Keratinocyte (primary cell): ENCODE measurements at regions not wholly inside any gene's neighbourhood (a gene's known extent, or its start where the extent isn't known, plus 50 kb on each side); places are given as distances from the start of the nearest gene placed in this dataset.

ENCODE experiments used
- DNase-seq: peaks from one replicate; pipeline ENCODE4 v3.0.0-alpha.2; 2011; ENCODE audit warnings: low read depth, missing footprints, low spot score
- FAIRE-seq: peaks from 2 replicates; lab custom pipeline; 2011; peaks lifted over from hg19 to GRCh38; lab: Jason Lieb, UNC
- H2AFZ ChIP-seq: 2 replicates; pipeline ENCODE4 v1.6.0; 2012; ENCODE audit warnings: low read length, control low read depth, inconsistent platforms; ENCODE audit not compliant: control insufficient read depth
- H3K27ac ChIP-seq: 2 replicates; pipeline ENCODE4 v1.5.1; 2011; ENCODE audit warnings: low read length; ENCODE audit not compliant: control insufficient read depth, insufficient read depth
- H3K27me3 ChIP-seq: 3 replicates; pipeline ENCODE4 v1.6.0; 2011; ENCODE audit warnings: low read length; ENCODE audit not compliant: control insufficient read depth, insufficient read depth; ENCODE audit errors: extremely low read depth
- H3K36me3 ChIP-seq, 2 experiments: 2 replicates in 1 of 2; 3 replicates in 1 of 2; pipeline ENCODE4 v1.5.1; 2011; ENCODE audit warnings: low read length in 2 of 2, mild to moderate bottlenecking in 1 of 2; ENCODE audit not compliant: control insufficient read depth in 2 of 2, insufficient read depth in 2 of 2; ENCODE audit errors: extremely low read depth in 1 of 2
- H3K4me1 ChIP-seq: 3 replicates; pipeline ENCODE4 v1.5.1; 2011; ENCODE audit warnings: low read length; ENCODE audit not compliant: control insufficient read depth, insufficient read depth; ENCODE audit errors: extremely low read depth
- H3K4me2 ChIP-seq: 3 replicates; pipeline ENCODE4 v1.6.0; 2011; ENCODE audit warnings: low read depth, low read length; ENCODE audit not compliant: control insufficient read depth, insufficient read depth; ENCODE audit errors: extremely low read depth
- H3K4me3 ChIP-seq, 3 experiments: fragments of 200-600 bp in 1 of 3; sonication (generic) in 1 of 3; 2 replicates in 2 of 3; 3 replicates in 1 of 3; pipeline ENCODE4 v1.5.1; 2011 to 2016; ENCODE audit warnings: low read length in 3 of 3, mild to moderate bottlenecking in 3 of 3, control low read depth in 2 of 3, inconsistent platforms in 1 of 3, low read depth in 1 of 3, mixed read lengths in 1 of 3, mixed run types in 1 of 3, moderate library complexity in 1 of 3; ENCODE audit not compliant: control insufficient read depth in 2 of 3, insufficient read depth in 2 of 3; ENCODE audit errors: extremely low read depth in 1 of 3
- H3K79me2 ChIP-seq: 2 replicates; pipeline ENCODE4 v1.6.0; 2012; ENCODE audit warnings: low read length; ENCODE audit not compliant: control insufficient read depth, insufficient read depth
- H3K9ac ChIP-seq: 3 replicates; pipeline ENCODE4 v1.6.0; 2011; ENCODE audit warnings: low read length; ENCODE audit not compliant: control insufficient read depth, insufficient read depth; ENCODE audit errors: extremely low read depth
- H3K9me1 ChIP-seq: 3 replicates; pipeline ENCODE4 v1.6.0; 2011; ENCODE audit warnings: low read length; ENCODE audit not compliant: control insufficient read depth, insufficient read depth; ENCODE audit errors: extremely low read depth
- H3K9me3 ChIP-seq: 2 replicates; pipeline ENCODE4 v1.5.1; 2012; ENCODE audit warnings: low read depth, low read length; ENCODE audit not compliant: control insufficient read depth
- H4K20me1 ChIP-seq: 3 replicates; pipeline ENCODE4 v1.6.0; 2011; ENCODE audit warnings: low read length; ENCODE audit not compliant: control insufficient read depth, insufficient read depth; ENCODE audit errors: extremely low read depth
- CTCF ChIP-seq, 3 experiments: IDR thresholded peaks in 1 of 3; conservative IDR thresholded peaks in 1 of 3; optimal IDR thresholded peaks in 1 of 3; 2 replicates in 2 of 3; 3 replicates in 1 of 3; pipeline versions ENCODE3 to v1.5.1; 2011; ENCODE audit warnings: low read length in 3 of 3, mild to moderate bottlenecking in 3 of 3, moderate library complexity in 2 of 3, control low read depth in 1 of 3, inconsistent platforms in 1 of 3; ENCODE audit not compliant: insufficient read depth in 2 of 3; ENCODE audit errors: extremely low read depth in 1 of 3
- EZH2 ChIP-seq: IDR thresholded peaks from one replicate; pipeline ENCODE4 v1.6.1; 2012; ENCODE audit warnings: inconsistent platforms, mild to moderate bottlenecking, low read length, moderate library complexity
- dilution Hi-C: fragments of 300-500 bp; cut with MboI; formaldehyde crosslinking; loops from one replicate; pipeline ENCODE4 v1.7.0; 2020; ENCODE audit warnings: low sequenced_read_pairs; ENCODE audit not compliant: extremely low pct_ligation_motif_present

DNA sequence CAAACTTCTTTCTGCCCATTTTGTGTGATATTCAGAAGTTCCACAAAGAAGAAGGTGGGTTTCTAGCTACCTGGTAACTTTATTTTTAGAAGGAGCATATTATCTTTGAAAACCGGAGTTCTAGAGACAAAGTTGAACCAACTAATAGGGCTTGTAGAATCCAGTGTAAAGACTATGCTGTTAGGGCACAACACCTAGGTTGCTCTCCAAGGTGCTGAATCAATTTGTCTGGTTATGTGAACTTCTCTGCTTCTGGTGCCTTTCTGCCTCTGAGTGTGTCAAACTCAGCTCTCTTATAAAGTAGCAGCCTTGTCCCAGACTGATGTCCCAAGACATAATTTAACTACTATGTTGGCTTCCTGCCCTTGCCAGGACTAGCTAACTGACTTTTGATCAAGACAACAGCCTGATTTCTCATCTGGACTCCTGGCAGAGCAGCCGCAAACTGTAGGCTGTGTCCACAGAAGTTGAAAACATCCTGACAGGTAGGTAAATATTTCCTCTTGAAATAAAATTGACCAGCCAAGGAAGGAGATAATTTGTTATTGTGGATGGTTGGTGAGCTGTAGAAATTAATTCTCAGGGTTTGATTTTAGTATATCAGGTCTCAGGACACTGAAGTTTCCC is 119.4 kb downstream of the CYRIA start:
- TF ChIP-seq CTCF (optimal IDR thresholded peaks at IDR 0.05 in 1 of 3, IDR thresholded peaks at IDR 0.05 in 1 of 3, conservative IDR thresholded peaks at IDR 0.05 in 1 of 3; ENCODE audit: extremely low read depth in 1 of 3, insufficient read depth in 2 of 3, low read length in 3 of 3) (no peak), EZH2 (no peak)
- Histone ChIP-seq H3K4me1 (no peaks in the 10 kb centered on the region), H3K36me3 (no peaks in the 10 kb centered on the region), H4K20me1 (no peaks in the 10 kb centered on the region), H3K79me2 (no peaks in the 10 kb centered on the region), H3K4me2 (no peak overlapping the region), H2AFZ (no peak overlapping the region), H3K4me3 (no peak overlapping the region), H3K9me3 (no peaks in the 10 kb centered on the region), H3K9ac (no peak overlapping the region), H3K9me1 (no peaks in the 10 kb centered on the region), H3K27ac (no peak overlapping the region), H3K27me3 (no peaks in the 10 kb centered on the region)
- dilution Hi-C loops: no loop called here
- DNase-seq (peak; percentile 9), FAIRE-seq (peak; percentile 51)

DNA sequence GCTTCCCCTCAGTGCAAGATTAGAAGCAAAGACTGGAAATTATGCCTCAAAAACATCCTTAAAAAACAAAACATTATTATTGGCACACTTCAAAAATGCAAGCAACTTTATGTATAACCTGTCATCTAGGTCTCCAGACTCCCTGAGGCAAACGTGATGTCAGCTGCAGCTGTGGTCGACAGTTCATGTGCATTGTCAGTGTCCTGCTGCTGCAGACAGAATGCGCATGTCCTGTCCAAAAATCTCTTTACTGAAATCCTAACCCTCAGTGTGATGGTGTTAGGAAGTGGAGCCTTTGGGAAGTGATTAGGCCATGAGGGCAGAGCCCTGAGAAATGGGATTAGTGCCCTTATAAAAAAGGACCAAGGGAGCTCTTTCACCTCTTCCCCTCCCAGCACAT is 126.9 kb downstream of the CYRIA start:
- no peaks in the 10 kb centered on the region for H3K79me2 ChIP-seq
- no peak for TF ChIP-seq EZH2
- TF ChIP-seq CTCF (optimal IDR thresholded peaks at IDR 0.05 in 1 of 3, IDR thresholded peaks at IDR 0.05 in 1 of 3, conservative IDR thresholded peaks at IDR 0.05 in 1 of 3; ENCODE audit: extremely low read depth in 1 of 3, insufficient read depth in 2 of 3, low read length in 3 of 3): no peak
- dilution Hi-C loops: no loop called here

More for the DNA sequence above, 126.9 kb downstream of the CYRIA start:
- DNase-seq: no peak
- no peaks in the 10 kb centered on the region for H3K9me3 ChIP-seq
- no peaks in the 10 kb centered on the region for H3K36me3 ChIP-seq
- no peaks in the 10 kb centered on the region for H3K27me3 ChIP-seq
- no peaks in the 10 kb centered on the region for H4K20me1 ChIP-seq
- no peak overlapping the region for H2AFZ ChIP-seq
- no peak overlapping the region for H3K9ac ChIP-seq
- H3K27ac ChIP-seq: no peak overlapping the region
- peaks cover 6% of the 10 kb centered on the region for H3K4me1 ChIP-seq
- no peak for FAIRE-seq
- H3K4me3 ChIP-seq: no peak overlapping the region
- H3K4me2 ChIP-seq: no peak overlapping the region
- H3K9me1 ChIP-seq: no peaks in the 10 kb centered on the region
